ENCODE measurements at regions not wholly inside any gene's neighbourhood (a gene's known extent, or its start where the extent isn't known, plus 50 kb on each side); places are given as distances from the start of the nearest gene placed in this dataset.

DNA sequence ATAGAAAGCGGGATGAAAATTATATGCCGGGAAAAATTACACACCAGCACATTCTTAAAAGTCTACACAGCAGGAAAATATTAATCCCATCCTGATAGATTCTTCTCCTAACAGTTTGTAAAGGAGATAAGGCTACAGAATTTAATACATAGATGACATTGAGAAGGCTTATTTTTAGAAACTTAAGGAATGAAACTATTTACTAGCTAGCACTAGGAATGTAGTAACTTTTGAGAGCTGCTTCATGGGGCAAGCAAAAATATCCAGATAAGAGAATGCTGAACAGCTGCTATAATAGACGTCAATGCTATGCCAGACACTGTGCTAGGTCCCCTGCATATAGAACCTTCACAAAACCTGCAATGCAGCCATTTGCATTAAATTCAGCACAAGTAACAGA, 912.7 kb upstream of the NR2F2 start:
- no peak for DNase-seq

DNA sequence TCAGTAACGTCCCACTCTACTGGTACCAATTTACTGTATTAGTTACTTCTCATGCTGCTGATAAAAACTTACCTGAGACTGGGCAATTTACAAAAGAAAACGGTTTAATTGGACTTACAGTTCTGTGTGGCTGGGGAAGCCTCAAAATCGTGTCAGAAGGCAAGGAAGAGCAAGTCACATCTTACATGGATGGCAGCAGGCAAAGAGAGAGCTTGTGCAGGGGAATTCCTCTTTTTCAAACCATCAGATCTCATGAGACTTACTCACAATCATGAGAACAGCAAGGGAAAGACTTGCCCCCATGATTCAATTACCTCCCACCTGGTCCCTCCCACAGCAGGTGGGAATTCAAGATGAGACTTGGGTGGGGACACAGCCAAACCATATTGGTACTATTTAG, 908.2 kb upstream of the NR2F2 start:
- DNase-seq, result no peak

DNA sequence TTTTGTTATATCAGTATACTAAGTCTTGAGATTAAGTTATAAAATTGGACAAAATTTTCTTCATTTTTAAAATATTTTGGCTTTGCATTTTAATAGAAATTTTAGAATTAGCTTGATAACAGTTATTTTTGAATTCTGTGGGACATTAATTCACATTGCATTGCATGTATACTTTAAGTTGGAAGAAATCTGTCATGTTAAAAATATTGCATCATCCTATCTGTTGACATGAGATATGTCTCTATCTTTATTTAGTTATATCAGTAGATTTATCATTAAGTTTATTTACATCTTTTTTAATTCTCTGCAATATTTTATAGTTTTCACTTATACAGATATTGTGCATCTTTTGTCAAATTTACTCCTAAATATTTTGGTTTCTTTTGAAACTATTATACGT, 904.6 kb upstream of the NR2F2 start:
- DNase-seq, result no peak

DNA sequence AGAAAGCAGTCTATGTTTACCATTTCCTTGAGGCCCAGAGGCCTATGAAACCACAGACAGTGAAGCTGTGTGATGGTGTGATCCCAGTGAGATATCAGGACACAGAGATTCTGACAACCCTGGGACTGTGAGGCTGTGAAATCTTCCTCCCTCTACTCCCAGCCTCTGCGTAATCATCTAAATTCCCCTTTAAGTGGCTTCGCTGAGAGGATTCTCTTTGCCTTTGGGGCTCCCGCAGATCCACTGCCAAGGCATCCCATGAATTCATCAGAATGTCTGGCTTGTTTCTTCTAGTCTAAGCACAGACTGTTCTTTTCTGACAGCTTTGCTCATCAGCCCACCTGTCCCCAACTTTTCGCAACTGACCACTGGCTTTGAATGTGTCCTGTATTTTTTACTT, 901.2 kb upstream of the NR2F2 start:
- no peak for DNase-seq

DNA sequence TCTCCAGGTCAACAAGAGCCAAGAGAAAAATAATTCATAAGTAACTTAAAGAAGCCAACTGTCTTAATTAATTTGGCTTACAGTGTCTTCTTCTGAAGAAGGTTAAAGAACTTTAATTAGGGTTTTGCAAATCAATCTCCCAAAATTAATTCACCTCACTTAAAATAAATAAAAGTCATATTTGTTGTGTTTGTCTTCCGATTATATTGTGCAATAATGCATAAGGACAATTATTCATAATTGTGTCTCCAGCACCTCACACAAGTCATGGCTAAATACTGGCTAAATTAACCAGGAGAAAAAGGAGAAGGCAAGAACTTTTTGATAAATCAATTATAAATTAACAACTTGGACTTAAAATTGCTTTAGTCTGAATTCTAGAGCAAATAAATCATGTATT, 899.0 kb upstream of the NR2F2 start:
- no peak for DNase-seq

DNA sequence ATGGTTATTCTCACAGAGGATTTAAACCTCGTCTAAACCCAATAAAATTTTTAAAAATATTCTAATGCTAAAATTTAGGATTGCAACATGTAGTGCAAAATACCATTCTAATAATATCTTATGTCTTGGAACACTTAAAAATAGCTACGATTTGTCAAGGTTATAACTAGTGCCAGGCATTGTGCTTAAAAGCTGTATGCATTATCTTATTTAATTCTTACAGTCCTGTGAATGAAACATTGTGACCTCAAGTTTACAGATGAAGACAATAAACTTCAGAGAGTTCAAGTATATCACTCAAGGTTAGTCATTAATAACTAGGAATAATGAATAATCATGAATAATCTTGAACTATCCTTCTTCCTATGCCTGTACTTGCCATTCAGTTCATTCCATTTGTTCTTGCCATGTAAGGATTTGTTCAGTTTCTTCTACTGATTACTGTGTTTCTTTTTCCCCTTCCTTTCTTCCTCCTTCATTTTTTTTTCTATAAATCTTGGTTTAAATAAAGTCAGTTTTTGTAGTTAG, 897.6 kb upstream of the NR2F2 start:
- DNase-seq, result no peak

DNA sequence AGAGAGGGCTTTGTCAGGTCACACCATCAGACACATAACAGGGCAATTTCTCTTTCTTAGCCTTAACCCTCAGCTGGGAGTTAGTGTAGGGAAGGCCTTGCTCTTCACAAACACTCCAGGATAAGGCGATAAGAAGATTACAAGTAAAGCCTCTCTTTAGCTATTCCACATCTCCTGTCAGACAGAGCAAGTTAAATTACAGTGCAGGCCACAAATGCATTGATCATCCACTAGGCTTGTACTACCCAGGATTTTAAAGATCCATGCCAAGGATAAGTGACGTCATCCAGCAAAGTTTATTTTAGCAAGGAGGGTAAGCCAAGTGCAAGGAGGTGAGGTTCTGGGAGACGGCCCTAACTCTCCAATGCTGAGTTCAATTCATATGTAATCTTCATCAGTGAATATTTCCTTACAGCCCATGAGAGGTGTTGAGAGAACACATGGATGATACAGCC, 890.6 kb upstream of the NR2F2 start:
- no peak for DNase-seq

DNA sequence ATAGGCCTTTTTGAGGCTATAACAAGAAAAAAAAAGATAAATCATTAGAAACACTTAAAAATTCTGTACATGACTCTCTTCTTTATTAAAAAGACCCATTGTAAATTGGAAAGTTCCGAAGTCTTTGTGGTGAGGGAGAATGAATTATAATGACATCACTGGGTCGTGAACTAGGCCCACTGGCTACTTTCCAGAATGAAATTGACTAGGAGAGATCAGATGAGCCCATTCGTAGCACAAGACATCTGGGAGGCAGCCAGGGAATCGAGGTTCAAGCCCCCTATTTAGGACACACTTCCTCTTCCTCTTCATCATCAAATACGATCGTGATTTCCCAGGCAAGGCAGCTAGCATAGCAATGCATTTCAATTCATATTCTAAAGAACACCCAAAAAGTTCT, 889.8 kb upstream of the NR2F2 start:
- DNase-seq, result no peak

DNA sequence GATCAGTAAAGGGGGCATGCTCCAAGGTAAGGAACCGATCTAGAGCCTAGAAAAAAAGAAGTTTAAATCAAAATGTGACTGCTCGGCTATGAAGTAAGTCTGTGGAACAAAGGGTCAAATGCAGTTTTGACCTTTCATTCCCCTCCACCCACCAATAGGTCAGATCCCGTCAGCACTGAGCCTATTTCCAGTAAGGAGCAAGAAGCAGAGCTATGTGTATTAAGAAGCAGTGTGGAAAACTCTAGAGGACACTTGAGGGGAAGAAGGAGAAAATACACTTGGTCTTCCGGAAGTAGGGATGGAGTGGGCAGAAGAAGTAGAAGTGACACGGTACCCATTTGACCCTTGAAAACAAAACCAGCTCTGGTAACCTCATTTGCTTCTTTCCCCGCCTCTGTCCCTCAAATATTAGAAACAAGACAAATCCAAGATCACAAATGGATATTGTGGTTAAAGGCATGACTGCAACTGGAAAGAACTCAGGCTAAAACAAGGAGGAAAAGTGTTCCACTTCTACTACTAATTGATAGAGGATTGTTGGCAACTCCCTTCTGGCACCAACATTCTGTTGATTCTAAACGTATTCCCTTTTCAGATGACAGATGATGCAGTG, 888.3 kb upstream of the NR2F2 start:
- DNase-seq, result no peak

DNA sequence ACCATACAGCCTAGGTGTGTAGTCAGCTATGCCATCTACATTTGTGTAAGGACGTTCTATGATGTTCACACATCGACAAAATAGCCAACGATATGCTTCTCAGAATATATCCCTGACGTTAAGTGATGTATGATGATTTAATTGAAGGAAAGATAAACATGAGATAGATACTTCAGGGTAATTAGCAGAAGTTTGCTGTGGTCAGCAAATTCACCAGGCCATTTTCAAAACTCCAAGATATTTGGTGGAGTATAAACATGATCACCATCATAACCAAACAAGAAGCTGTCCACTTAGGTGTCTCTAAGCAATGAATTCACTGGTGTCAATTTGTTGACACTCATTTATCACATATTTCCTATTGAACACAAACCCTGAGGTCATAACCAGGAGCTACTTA, 885.6 kb upstream of the NR2F2 start:
- DNase-seq, result no peak

DNA sequence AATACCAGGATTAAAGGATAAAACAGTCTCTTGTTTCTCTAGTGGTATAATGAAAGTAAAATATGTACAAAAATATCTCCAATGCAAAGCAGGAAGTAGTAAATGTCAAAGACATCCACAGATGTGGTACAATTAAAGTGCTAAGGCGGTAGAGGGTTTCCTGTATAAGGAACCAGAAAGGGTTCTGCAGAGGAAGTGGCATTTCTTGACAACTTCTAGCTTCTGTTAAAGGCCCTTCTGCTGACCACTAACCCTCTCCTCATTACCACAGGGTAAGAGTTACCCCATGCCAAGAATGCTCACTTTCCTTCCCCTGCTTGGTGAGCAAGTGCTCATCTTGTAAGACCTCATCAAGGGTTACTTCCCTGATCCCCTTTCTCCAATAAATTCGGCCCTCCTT, 883.6 kb upstream of the NR2F2 start:
- no peak for DNase-seq

DNA sequence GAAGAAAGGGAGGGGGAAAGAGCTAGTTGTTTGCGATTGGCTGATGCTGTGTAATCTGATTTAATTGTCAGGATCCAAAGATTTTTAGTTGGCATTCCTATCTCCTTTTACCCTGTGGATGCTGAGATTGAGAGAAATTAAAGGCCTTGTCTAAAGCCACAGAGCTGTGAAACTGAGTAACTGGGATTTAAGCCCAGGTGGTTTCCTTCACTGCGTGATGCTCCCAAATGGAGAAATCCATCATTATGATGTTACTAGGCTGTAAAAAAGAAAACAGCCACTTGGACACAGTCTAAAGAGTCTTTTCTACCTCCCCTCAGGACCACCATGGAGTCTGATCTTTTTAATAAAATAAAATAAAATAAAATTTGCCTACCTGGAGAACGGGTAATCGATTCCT, 883.0 kb upstream of the NR2F2 start:
- DNase-seq, result no peak

DNA sequence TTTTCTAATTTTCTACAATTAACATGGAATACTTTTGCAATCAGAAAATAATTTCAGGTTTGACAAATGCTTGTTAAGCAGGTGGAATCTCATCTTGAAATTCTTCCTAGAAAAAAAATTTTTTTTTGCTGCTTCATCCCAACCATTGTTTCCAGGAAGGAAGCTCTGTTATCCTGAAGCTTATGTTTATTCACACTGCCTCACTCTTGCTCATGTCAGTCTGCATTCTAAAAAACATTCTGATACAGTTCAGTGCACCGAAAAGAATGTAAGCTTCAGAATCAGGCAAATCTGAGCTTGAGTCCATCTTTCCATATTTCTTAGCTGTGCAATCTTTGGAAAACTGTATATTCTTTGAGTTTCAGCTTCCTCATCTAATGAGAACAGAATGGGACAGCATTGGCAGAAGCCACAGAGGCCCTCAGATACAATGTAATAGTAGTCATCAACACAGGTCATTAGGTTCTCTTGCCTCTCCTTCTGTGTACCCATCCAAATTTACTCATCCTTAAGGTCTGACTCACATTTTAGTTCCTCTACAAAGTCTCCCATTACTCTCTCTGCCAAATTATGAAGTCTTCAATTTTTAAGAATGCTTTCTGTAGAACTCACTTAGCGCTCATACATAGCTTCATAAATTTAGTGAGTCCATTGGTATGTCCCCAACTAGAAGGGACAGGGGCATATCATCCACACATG, 881.8 kb upstream of the NR2F2 start:
- no peak for DNase-seq

DNA sequence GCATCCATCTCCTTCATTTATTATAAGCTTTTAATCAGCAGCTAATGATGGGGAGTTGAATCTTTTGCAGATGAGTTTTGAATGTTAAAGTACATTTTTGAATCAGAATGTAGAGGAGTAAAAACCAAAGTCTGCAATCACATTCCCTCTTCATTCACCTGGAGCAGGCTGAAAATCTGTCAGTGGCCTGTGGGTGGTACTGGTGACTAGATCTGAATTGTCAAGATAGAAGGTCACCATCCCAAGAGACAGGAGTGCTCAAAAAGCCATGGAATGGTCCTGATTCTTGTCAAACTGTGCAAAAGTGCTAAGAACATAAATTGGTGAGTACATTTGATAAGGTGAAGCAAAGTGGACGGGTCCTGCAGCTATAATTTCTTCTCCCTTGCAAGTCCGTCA, 881.3 kb upstream of the NR2F2 start:
- no peak for DNase-seq

DNA sequence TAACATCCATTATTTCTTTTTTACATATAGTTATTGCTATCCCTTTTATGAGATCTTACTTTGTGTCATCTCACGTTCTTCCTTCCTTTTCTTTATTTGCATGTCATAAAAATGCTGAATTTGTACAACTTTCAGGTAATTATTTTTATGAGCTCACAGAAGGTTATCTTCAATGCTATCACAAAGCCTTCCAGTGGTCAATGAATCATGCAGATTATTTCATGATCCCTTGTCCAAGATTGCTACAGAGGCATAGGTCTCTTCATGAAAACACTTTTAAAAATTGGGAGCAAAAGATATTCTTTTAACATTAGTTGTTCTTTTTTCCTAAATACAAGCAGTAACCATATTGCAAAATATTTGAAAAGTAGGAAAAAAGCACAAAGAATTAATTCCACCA, 880.1 kb upstream of the NR2F2 start:
- no peak for DNase-seq

DNA sequence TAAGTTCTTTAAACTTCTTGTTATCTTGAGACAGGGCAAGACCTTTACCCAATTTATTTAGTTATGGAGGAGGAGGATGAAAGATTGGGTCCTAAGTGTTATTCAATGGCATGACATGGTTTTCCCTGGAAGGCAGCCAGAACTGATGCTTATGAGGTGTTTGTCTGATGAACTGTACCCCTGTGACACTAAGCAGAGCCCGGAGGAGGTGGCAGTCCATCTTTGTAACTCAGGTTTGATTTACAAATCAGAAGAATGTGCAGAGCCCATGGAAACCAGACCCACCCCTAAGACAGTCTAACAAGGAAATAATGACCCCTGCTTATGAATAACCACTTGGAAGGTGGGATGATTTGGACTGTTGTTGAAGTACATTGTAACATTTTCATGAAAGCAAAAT, 878.6 kb upstream of the NR2F2 start:
- DNase-seq, result no peak

DNA sequence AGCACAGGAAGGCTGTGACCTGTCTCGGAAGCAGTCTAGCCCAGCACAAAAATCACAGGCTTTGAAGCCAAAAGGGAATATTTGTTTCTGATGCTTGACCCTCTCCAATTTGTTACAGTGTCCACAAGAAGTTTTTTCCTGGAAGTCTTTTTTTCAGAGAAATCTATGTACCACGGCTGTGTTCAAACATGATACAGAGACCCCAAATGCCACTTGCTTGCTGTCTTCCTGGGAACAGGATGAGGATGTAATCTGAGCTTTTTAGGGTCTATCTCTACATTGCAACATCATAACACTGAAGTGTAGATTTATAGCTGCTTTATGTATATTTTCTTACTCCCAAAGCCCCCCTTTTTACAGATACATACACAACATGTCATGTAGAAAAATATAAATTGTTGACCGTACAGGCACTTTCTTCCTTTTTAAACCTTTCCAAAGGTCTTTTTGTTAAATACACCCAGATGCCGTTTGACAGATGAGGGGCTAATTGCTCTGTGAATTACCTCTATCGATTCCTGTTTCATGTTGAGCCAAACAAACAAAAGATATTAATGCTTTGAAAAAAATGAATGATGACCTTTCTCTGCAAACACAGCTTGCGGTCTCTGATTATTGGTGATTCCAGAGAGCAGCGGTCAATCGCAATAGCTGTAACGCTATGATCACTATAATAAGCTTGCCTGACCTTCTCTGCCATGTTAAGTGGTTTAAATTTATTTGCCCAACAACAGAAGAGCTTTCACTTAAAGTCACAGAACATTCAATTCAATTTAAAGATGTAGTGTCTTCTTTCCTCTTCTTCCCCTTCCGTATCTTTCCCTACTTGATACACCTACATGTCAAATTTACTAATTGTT, 875.9 kb upstream of the NR2F2 start:
- no peak for DNase-seq

DNA sequence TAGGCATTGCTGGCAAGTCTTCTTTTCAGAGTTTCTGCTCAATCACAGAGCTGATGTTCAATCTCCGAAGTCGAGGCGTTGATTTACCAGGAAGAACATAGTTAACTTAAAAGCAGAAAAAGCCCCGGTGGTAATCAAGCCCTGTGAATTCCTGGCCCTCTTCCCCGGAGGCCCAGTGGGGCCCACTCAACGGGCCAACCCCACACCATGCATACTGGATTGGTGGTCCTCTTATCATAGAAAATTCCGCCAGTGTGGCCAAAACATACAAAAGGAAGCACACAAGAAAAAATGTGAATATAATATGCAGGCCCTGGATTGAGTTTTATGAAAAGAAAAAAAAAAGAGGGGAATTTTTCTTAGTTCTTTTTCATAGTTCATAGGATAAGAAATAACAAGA, 873.0 kb upstream of the NR2F2 start:
- DNase-seq, result no peak

DNA sequence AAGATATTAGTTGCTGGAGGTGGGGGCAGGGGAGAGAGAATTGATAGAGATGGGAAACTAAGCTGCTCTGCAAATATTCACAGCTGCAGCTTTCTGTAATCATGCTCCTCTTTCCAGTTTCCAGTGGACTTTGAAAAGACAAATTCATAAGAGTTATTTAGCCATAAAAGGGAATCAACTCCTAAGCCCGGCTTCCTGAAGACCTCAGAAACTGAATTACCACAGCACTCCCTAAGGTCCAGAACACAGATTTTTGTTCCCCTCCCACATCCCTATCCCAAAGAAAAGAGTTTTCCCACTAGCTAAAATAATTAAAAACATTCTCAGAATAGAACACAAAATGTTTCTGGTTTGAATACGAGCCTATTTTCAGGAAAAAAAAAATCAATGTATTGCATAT, 871.8 kb upstream of the NR2F2 start:
- no peak for DNase-seq

DNA sequence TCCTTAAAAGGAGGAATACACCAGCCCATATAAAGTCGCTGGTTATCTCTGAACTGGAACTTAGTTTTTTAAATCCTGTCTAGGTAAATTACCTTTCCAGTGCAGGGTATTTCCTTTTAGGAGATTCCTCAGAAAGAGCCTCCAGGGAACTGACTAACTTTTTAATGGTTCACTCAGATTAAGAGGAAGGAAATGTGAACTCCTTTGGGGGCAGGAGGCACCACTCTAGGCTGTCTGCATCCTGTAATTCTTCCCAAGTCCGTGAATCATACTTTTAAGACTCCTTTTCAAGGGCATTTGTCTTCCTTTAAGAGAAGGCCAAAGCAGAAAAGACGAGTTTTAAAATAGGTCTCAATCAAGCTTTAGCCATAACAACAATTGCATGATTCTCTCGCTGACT, 871.2 kb upstream of the NR2F2 start:
- no peak for DNase-seq

DNA sequence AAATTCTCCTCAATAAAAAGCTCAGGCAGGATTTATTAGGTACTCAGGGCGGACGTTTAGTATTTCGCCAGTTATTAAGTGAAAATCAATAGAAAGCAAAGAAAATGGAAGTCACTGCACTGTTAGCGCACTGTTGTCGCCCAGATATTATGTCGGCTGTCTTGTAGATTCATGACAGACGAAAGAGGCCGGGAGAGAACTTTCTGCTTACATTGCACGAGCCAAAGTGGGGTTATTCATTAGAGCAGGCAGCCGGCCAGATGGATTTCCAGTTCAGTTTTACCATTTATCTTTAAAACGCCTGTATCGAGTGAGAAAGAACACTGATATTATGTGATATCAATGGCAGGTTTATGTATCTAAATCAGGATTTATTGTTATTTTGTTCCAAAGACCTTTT, 866.0 kb upstream of the NR2F2 start:
- DNase-seq, result no peak

DNA sequence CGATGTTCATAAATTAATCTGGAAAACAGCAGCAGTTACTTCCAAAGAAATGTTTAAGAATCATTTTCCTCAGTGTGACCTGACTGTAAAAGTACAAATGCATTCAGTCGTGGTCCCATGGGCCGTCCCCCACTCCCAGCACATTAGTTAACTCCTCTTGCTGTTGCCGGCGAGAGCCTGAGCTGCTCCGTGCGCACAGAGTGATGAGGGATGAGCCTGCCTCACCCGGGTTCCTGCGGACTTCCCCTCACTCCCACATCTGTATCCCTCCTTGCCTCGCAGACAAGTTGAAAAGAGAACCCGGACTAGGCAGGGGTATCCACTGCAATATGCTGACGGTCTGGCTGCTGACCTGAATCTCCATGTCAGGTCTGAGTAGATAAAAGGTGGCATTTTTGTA, 861.7 kb upstream of the NR2F2 start:
- no peak for DNase-seq

DNA sequence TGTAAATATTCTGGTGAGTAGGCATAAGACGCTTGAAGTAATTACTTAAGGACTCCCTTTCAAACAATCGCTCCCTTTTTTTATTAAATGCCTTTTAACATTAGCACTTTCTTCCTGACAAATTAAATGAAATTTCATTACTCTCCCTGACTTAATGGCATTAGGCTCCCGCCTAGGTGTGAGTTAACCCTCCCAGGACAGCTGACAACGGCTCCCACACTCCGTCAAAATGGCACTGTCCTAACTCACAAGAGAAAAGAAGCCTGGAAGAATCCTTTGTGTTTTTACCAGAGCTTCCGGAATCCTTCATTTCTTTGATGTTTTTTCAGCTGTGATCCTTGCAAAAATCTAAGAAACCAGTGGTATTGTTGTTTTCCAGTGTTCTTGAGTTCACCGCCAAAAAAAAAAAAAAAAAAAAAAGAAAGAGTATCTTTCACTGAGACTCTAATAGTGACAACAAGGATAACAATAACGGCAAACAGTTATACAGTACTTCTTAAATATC, 861.0 kb upstream of the NR2F2 start:
- no peak for DNase-seq

DNA sequence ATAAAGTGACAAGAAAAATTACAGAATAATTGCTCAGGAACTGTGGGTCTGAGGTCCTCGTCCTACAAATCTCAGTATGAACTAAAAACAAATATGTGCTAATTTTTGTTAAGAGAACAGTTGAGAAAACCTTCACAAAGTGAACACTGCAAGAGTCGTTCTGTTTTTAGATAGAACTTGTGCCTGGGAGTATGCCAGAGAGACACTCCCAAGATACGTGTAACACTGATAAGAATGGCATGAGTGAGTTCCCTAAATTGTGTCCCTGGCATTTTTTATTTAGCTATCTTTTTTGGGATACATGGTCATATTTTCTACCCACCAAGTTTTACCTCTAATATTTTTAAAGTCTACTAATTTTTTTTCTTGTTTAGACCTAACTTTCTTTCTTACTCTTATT, 860.0 kb upstream of the NR2F2 start:
- no peak for DNase-seq

Measured in activated effector memory CD4-positive, alpha-beta T cell treated with anti-CD3 and anti-CD28 coated beads, Interleukin-2, amount 50 U/mL, for 16 hours (primary cell).